ENCODE measurements at regions not wholly inside any gene's neighbourhood (a gene's known extent, or its start where the extent isn't known, plus 50 kb on each side); places are given as distances from the start of the nearest gene placed in this dataset.

DNA sequence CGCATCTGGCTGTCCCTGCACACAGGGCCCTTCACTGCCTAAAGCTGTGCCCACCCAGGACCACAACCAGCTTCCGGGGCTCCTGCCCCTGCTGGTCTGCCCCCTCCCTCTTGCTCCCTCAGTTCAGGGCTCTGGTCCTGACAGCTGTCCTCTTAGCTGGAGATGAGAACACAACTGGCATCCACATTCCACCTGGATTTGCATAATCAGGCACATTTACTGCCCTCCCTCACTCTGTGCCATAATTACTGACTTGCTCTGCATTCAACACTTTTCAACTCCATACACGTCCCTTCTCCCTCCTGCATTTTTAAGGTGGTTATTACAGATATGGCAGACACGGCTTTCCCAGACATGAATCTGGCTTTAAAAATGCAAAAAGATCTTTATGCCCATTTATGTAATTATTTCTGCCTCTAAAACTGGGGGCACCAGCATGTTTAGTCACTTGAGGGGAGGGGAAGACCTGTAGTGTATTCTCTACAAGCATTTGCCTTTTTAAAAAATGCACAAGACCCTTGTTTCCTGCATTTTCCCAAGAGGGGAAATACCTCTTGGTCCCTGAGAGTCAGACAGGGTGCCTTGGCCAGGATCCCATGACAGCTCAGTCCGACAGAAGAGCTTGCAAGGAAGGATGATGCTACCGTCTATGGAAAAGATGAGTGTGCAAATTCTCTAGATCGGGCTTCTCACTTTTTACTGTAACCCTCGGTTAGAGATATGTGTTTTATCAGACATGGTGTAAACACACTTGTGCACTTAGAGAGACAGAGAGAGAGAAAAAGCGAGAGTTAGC lies 401.8 kb downstream of the PREX1 start:
- H3K9me3 ChIP-seq (ENCODE audit: low read length), result no peaks in the 10 kb centered on the region
- no peak overlapping the region for H3K27ac ChIP-seq (ENCODE audit: extremely low read length, insufficient read depth, low read length)
- no peak overlapping the region for H3K9ac ChIP-seq (ENCODE audit: insufficient read depth, low read depth, low read length)
- TF ChIP-seq, protein P1, sequence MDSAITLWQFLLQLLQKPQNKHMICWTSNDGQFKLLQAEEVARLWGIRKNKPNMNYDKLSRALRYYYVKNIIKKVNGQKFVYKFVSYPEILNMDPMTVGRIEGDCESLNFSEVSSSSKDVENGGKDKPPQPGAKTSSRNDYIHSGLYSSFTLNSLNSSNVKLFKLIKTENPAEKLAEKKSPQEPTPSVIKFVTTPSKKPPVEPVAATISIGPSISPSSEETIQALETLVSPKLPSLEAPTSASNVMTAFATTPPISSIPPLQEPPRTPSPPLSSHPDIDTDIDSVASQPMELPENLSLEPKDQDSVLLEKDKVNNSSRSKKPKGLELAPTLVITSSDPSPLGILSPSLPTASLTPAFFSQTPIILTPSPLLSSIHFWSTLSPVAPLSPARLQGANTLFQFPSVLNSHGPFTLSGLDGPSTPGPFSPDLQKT (CRISPR knock-in tag; IDR thresholded peaks at IDR 0.05; ENCODE audit: borderline replicate concordance), result no peak
- peak; percentile 12 to 43; a peak in 2 of 4 replicates for TF ChIP-seq MAFK (conservative IDR thresholded peaks at IDR 0.05 in 1 of 2, IDR thresholded peaks at IDR 0.05 in 1 of 2; ENCODE audit: low read length in 2 of 2)
- no peak for TF ChIP-seq ZMYM2 (CRISPR knock-in tag; IDR thresholded peaks at IDR 0.05)
- no peak for TF ChIP-seq SMARCE1 (IDR thresholded peaks at IDR 0.05; ENCODE audit: borderline replicate concordance)
- ATAC-seq (no peak), DNase-seq (ENCODE audit: low spot score) (no peak), FAIRE-seq (no peak)
- CTCF ChIA-PET (ENCODE audit: low intra/inter-chr PET ratio, low total read pairs), result no interaction called here
- H3K27me3 ChIP-seq (ENCODE audit: control insufficient read depth in 1 of 2, insufficient read depth in 2 of 2, low read length in 2 of 2), result peaks cover 0 to 42% of the 10 kb centered on the region in 2 experiments; a peak in 2 of 5 replicates
- POLR2A ChIA-PET, result no interaction called here
- H4K20me1 ChIP-seq (ENCODE audit: insufficient read depth, low read length), result no peaks in the 10 kb centered on the region
- no peaks in the 10 kb centered on the region for H3K36me3 ChIP-seq (replicated peaks in 1 of 2; ENCODE audit: control insufficient read depth in 1 of 2, insufficient read depth in 2 of 2, low read length in 2 of 2)
- H3K4me2 ChIP-seq (ENCODE audit: low read depth, low read length), result no peak overlapping the region
- intact Hi-C loops (cut with micrococcal nuclease; ENCODE audit: unreplicated experiment), result no loop called here
- 16% methylated on average over 9 of the region's 9 CpGs for WGBS (ENCODE audit: low lambda C conversion rate)
- no peak overlapping the region for H3K4me3 ChIP-seq (replicated peaks in 1 of 3; ENCODE audit: insufficient read depth in 1 of 3, low read depth in 2 of 3, low read length in 3 of 3)
- H3K79me2 ChIP-seq (ENCODE audit: insufficient read depth, low read length), result no peaks in the 10 kb centered on the region
- in situ Hi-C loops (cut with HindIII; ENCODE audit: extremely low pct_ligation_motif_present, low pct_unique_long_range_greater_than_20kb), result no loop called here
- BruUV-seq (replicated peaks), result no TSS peak
- H3K4me1 ChIP-seq (ENCODE audit: insufficient read depth, low read length), result no peaks in the 10 kb centered on the region
- no peak overlapping the region for H2AFZ ChIP-seq (ENCODE audit: low read length)

DNA sequence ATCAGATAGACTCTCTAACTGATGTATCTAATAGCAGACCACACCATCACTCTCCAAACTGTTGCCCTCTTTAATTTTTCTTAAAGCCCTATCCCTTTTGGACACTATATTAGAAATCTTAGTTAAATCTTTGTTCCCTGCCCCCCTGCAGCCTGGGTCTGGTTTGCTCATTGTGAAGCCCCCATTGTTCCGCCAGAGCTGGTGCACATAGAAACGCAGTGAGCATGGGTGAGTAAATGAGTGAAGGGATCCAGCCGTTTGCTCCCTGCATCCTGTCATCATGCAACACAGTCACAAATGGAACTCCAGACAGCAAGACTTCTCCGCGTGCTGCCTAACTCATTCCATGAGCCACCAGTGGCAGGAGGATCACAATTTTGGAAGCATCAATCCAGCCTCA lies 402.5 kb downstream of the PREX1 start:
- H3K9me3 ChIP-seq (ENCODE audit: low read length), result no peaks in the 10 kb centered on the region
- H3K36me3 ChIP-seq (replicated peaks in 1 of 2; ENCODE audit: control insufficient read depth in 1 of 2, insufficient read depth in 2 of 2, low read length in 2 of 2), result no peaks in the 10 kb centered on the region
- ChIA-PET POLR2A (no interaction called here), CTCF (ENCODE audit: low intra/inter-chr PET ratio, low total read pairs) (no interaction called here)
- intact Hi-C loops (cut with micrococcal nuclease; ENCODE audit: unreplicated experiment), result no loop called here
- no peaks in the 10 kb centered on the region for H4K20me1 ChIP-seq (ENCODE audit: insufficient read depth, low read length)
- peaks cover 0 to 42% of the 10 kb centered on the region in 2 experiments; a peak in 2 of 5 replicates for H3K27me3 ChIP-seq (ENCODE audit: control insufficient read depth in 1 of 2, insufficient read depth in 2 of 2, low read length in 2 of 2)
- 40% methylated on average over 5 of the region's 5 CpGs for WGBS (ENCODE audit: low lambda C conversion rate)
- DNase-seq (ENCODE audit: low spot score), result no peak
- no peak for FAIRE-seq
- no peak overlapping the region for H2AFZ ChIP-seq (ENCODE audit: low read length)
- no peaks in the 10 kb centered on the region for H3K79me2 ChIP-seq (ENCODE audit: insufficient read depth, low read length)
- BruUV-seq (replicated peaks), result no TSS peak
- no peak overlapping the region for H3K9ac ChIP-seq (ENCODE audit: insufficient read depth, low read depth, low read length)
- ATAC-seq, result no peak
- no peak overlapping the region for H3K4me2 ChIP-seq (ENCODE audit: low read depth, low read length)
- H3K4me1 ChIP-seq (ENCODE audit: insufficient read depth, low read length), result no peaks in the 10 kb centered on the region
- in situ Hi-C loops (cut with HindIII; ENCODE audit: extremely low pct_ligation_motif_present, low pct_unique_long_range_greater_than_20kb), result no loop called here
- no peak overlapping the region for H3K4me3 ChIP-seq (replicated peaks in 1 of 3; ENCODE audit: insufficient read depth in 1 of 3, low read depth in 2 of 3, low read length in 3 of 3)
- H3K27ac ChIP-seq (ENCODE audit: extremely low read length, insufficient read depth, low read length), result no peak overlapping the region
- TF ChIP-seq, protein P2, sequence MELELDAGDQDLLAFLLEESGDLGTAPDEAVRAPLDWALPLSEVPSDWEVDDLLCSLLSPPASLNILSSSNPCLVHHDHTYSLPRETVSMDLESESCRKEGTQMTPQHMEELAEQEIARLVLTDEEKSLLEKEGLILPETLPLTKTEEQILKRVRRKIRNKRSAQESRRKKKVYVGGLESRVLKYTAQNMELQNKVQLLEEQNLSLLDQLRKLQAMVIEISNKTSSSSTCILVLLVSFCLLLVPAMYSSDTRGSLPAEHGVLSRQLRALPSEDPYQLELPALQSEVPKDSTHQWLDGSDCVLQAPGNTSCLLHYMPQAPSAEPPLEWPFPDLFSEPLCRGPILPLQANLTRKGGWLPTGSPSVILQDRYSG (CRISPR knock-in tag; IDR thresholded peaks at IDR 0.05), result no peak
- no peak for TF ChIP-seq EP300 (IDR thresholded peaks at IDR 0.05; ENCODE audit: low read depth in 2 of 2, low read length in 2 of 2)
- TF ChIP-seq EP300 (CRISPR knock-in tag; IDR thresholded peaks at IDR 0.05; ENCODE audit: borderline replicate concordance), result no peak
- no peak for TF ChIP-seq NR2F6 (IDR thresholded peaks at IDR 0.05)
- no peak for TF ChIP-seq NR2F6 (CRISPR knock-in tag; IDR thresholded peaks at IDR 0.05)
- TF ChIP-seq ELF1 (CRISPR knock-in tag; IDR thresholded peaks at IDR 0.05), result no peak
- TF ChIP-seq GATAD2A (CRISPR knock-in tag; IDR thresholded peaks at IDR 0.05), result no peak
- TF ChIP-seq, protein P3, sequence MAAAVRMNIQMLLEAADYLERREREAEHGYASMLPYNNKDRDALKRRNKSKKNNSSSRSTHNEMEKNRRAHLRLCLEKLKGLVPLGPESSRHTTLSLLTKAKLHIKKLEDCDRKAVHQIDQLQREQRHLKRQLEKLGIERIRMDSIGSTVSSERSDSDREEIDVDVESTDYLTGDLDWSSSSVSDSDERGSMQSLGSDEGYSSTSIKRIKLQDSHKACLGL (CRISPR knock-in tag; IDR thresholded peaks at IDR 0.05), result no peak
- TF ChIP-seq, protein P4, sequence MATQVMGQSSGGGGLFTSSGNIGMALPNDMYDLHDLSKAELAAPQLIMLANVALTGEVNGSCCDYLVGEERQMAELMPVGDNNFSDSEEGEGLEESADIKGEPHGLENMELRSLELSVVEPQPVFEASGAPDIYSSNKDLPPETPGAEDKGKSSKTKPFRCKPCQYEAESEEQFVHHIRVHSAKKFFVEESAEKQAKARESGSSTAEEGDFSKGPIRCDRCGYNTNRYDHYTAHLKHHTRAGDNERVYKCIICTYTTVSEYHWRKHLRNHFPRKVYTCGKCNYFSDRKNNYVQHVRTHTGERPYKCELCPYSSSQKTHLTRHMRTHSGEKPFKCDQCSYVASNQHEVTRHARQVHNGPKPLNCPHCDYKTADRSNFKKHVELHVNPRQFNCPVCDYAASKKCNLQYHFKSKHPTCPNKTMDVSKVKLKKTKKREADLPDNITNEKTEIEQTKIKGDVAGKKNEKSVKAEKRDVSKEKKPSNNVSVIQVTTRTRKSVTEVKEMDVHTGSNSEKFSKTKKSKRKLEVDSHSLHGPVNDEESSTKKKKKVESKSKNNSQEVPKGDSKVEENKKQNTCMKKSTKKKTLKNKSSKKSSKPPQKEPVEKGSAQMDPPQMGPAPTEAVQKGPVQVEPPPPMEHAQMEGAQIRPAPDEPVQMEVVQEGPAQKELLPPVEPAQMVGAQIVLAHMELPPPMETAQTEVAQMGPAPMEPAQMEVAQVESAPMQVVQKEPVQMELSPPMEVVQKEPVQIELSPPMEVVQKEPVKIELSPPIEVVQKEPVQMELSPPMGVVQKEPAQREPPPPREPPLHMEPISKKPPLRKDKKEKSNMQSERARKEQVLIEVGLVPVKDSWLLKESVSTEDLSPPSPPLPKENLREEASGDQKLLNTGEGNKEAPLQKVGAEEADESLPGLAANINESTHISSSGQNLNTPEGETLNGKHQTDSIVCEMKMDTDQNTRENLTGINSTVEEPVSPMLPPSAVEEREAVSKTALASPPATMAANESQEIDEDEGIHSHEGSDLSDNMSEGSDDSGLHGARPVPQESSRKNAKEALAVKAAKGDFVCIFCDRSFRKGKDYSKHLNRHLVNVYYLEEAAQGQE (IDR thresholded peaks at IDR 0.05; ENCODE audit: borderline replicate concordance in 1 of 2, low read depth in 1 of 2, low read length in 2 of 2), result no peak
